ENCODE measurements at regions not wholly inside any gene's neighbourhood (a gene's known extent, or its start where the extent isn't known, plus 50 kb on each side); places are given as distances from the start of the nearest gene placed in this dataset.
"Not testable (repeated sequence)": the region's sequence is repeated elsewhere in the genome, so short reads cannot be mapped to it uniquely, and the experiment has no call there.

- intact Hi-C loops (cut with DNase I; ENCODE audit: low total_unique reads) (no loop called here), in situ Hi-C loops (cut with MboI; ENCODE audit: low sequenced_read_pairs in 4 of 4) (no loop called here)
- no peaks in the 10 kb centered on the region for H3K36me3 ChIP-seq
- no peak for DNase-seq
- TF ChIP-seq CTCF (IDR thresholded peaks at IDR 0.05 in 4 of 5, conservative IDR thresholded peaks at IDR 0.05 in 1 of 5): no peak
- H3K27me3 ChIP-seq: no peaks in the 10 kb centered on the region
- H3K27ac ChIP-seq: no peak overlapping the region
- no peak for ATAC-seq
- H3K4me1 ChIP-seq: no peaks in the 10 kb centered on the region
- no peak overlapping the region for H3K4me3 ChIP-seq
- no peaks in the 10 kb centered on the region for H3K9me3 ChIP-seq
Measured at GRCh38 chr6:81608776-81609175, 143.7 kb downstream of the TENT5A start.

GRCh38 chr6:81606965-81607381, 145.5 kb downstream of the TENT5A start:
- H3K27me3 ChIP-seq: no peaks in the 10 kb centered on the region
- H3K9me3 ChIP-seq: no peaks in the 10 kb centered on the region
- in situ Hi-C loops (cut with MboI; ENCODE audit: low sequenced_read_pairs in 4 of 4) (no loop called here), intact Hi-C loops (cut with DNase I; ENCODE audit: low total_unique reads) (no loop called here)
- ATAC-seq (no peak), DNase-seq (no peak)
- no peak overlapping the region for H3K27ac ChIP-seq
- H3K4me1 ChIP-seq: no peaks in the 10 kb centered on the region
- TF ChIP-seq CTCF (IDR thresholded peaks at IDR 0.05 in 4 of 5, conservative IDR thresholded peaks at IDR 0.05 in 1 of 5): no peak
- TF ChIP-seq POLR2A (IDR thresholded peaks at IDR 0.05): no peak
- no peaks in the 10 kb centered on the region for H3K36me3 ChIP-seq
- H3K4me3 ChIP-seq: no peak overlapping the region

GRCh38 chr6:81605526-81605925, 147.0 kb downstream of the TENT5A start:
- no peaks in the 10 kb centered on the region for H3K27me3 ChIP-seq
- H3K4me1 ChIP-seq: no peaks in the 10 kb centered on the region
- no peak overlapping the region for H3K27ac ChIP-seq
- H3K4me3 ChIP-seq: no peak overlapping the region
- no peaks in the 10 kb centered on the region for H3K9me3 ChIP-seq
- intact Hi-C loops (cut with DNase I; ENCODE audit: low total_unique reads) (no loop called here), in situ Hi-C loops (cut with MboI; ENCODE audit: low sequenced_read_pairs in 4 of 4) (no loop called here)
- DNase-seq (no peak), ATAC-seq (no peak)
- no peaks in the 10 kb centered on the region for H3K36me3 ChIP-seq
- TF ChIP-seq POLR2A (IDR thresholded peaks at IDR 0.05) (no peak), CTCF (IDR thresholded peaks at IDR 0.05 in 4 of 5, conservative IDR thresholded peaks at IDR 0.05 in 1 of 5) (no peak)

- TF ChIP-seq POLR2A (IDR thresholded peaks at IDR 0.05) (no peak), CTCF (IDR thresholded peaks at IDR 0.05 in 4 of 5, conservative IDR thresholded peaks at IDR 0.05 in 1 of 5) (no peak)
- no peaks in the 10 kb centered on the region for H3K9me3 ChIP-seq
- in situ Hi-C loops (cut with MboI; ENCODE audit: low sequenced_read_pairs in 4 of 4): no loop called here
- no peaks in the 10 kb centered on the region for H3K4me1 ChIP-seq
- ATAC-seq: no peak
- no peak for DNase-seq
- H3K36me3 ChIP-seq: no peaks in the 10 kb centered on the region
- no peak overlapping the region for H3K27ac ChIP-seq
- no peak overlapping the region for H3K4me3 ChIP-seq
- no peaks in the 10 kb centered on the region for H3K27me3 ChIP-seq
- intact Hi-C loops (cut with DNase I; ENCODE audit: low total_unique reads): no loop called here
Measured at GRCh38 chr6:81601918-81602317, 150.6 kb downstream of the TENT5A start.

GRCh38 chr6:81600488-81600887, 152.0 kb downstream of the TENT5A start:
- intact Hi-C loops (cut with DNase I; ENCODE audit: low total_unique reads); H3K4me1 ChIP-seq; H3K27me3 ChIP-seq; H3K4me3 ChIP-seq; DNase-seq; H3K27ac ChIP-seq; H3K9me3 ChIP-seq; H3K36me3 ChIP-seq; ATAC-seq; in situ Hi-C loops (cut with MboI; ENCODE audit: low sequenced_read_pairs in 4 of 4): not testable (repeated sequence)

Measured in gastrocnemius medialis (tissue), 4 donors.